ENCODE measurements at regions not wholly inside any gene's neighbourhood (a gene's known extent, or its start where the extent isn't known, plus 50 kb on each side); places are given as distances from the start of the nearest gene placed in this dataset.

DNA sequence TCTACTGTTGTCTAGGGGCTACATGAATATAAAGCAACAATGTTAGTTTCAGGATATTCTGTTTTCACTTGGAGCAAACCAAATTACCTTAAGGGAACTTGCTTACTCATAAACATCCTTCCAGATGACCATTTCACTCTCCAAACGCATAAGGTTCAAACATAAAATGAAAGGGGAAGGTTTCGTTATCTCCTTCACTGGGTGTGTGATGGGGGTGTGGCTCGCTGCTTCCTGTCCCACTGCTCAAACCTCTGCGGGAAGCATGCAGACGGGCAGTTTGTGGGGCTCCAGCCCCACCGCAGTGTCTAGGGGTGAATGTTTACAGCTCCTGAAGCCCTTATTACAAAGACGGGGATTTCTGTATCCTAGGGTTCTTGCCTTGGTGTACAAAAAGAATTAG is 1310.9 kb upstream of the TMEFF2 start:
- H3K27ac ChIP-seq: no peak overlapping the region
- intact Hi-C loops (cut with DNase I; ENCODE audit: low total_unique reads) (no loop called here), in situ Hi-C loops (cut with MboI; ENCODE audit: low sequenced_read_pairs in 4 of 4) (no loop called here)
- no peaks in the 10 kb centered on the region for H3K27me3 ChIP-seq
- TF ChIP-seq POLR2A (IDR thresholded peaks at IDR 0.05): no peak
- TF ChIP-seq, protein P1, sequence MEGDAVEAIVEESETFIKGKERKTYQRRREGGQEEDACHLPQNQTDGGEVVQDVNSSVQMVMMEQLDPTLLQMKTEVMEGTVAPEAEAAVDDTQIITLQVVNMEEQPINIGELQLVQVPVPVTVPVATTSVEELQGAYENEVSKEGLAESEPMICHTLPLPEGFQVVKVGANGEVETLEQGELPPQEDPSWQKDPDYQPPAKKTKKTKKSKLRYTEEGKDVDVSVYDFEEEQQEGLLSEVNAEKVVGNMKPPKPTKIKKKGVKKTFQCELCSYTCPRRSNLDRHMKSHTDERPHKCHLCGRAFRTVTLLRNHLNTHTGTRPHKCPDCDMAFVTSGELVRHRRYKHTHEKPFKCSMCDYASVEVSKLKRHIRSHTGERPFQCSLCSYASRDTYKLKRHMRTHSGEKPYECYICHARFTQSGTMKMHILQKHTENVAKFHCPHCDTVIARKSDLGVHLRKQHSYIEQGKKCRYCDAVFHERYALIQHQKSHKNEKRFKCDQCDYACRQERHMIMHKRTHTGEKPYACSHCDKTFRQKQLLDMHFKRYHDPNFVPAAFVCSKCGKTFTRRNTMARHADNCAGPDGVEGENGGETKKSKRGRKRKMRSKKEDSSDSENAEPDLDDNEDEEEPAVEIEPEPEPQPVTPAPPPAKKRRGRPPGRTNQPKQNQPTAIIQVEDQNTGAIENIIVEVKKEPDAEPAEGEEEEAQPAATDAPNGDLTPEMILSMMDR (IDR thresholded peaks at IDR 0.05 in 4 of 5, conservative IDR thresholded peaks at IDR 0.05 in 1 of 5): no peak
- no peaks in the 10 kb centered on the region for H3K4me1 ChIP-seq
- H3K9me3 ChIP-seq: no peaks in the 10 kb centered on the region
- H3K36me3 ChIP-seq: no peaks in the 10 kb centered on the region
- H3K4me3 ChIP-seq: no peak overlapping the region
- no peak for DNase-seq
- no peak for ATAC-seq

DNA sequence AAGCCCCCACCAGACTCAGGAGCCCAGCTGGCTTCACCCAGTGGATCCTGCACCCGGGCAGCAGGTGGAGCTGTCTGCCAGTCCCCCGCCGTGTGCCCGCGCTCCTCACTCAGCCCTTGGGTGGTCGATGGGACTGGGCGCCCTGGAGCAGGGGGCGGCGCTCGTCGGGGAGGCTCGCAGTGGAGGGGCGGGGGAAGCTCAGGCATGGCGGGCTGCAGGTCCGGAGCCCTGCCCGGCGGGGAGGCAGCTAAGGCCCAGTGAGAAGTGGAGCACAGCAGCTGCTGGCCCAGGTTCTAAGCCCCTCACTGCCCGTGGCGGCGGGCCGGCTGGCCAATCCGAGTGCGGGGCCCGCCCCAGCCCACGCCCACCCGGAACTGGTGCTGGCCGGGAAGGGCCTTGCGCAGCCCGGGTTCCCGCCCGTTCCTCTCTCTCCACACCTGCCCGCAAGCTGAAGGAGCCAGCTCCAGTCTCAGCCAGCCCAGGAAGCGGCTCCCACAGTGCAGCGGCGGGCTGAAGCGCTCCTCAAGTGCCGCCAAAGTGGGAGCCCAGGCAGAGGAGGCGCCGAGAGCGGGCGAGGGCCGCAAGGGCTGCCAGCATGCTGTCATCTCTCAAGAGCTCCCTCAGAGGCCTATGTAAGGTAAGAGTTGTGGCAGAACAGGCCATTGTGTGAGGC is 1307.8 kb upstream of the TMEFF2 start:
- no peak overlapping the region for H3K4me3 ChIP-seq
- no peaks in the 10 kb centered on the region for H3K4me1 ChIP-seq
- no peak for ATAC-seq
- H3K36me3 ChIP-seq: no peaks in the 10 kb centered on the region
- no peak overlapping the region for H3K27ac ChIP-seq
- no peaks in the 10 kb centered on the region for H3K9me3 ChIP-seq
- in situ Hi-C loops (cut with MboI; ENCODE audit: low sequenced_read_pairs in 4 of 4) (no loop called here), intact Hi-C loops (cut with DNase I; ENCODE audit: low total_unique reads) (no loop called here)
- no peak for DNase-seq
- no peak for TF ChIP-seq POLR2A (IDR thresholded peaks at IDR 0.05)
- TF ChIP-seq, protein P1 (IDR thresholded peaks at IDR 0.05 in 4 of 5, conservative IDR thresholded peaks at IDR 0.05 in 1 of 5): no peak
- no peaks in the 10 kb centered on the region for H3K27me3 ChIP-seq

DNA sequence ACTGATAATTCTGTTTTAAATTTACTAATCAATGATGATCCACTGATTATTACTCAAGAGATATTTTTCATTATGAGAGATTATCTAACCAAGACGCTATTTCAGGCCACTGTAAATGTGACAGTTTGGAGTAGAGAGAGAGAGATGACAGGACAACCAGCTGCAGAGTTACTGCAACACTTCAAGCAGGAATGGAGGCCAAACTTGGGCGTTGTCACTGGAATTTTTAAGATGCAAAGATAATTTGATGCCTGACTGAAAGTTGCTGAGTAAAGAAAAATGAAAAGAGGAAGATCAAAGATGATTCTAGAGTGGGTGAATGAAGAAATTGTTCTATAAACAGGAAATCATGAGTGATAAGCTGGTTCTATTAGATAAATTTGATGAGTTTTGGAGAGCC is 1302.1 kb upstream of the TMEFF2 start:
- Histone ChIP-seq H3K4me3 (no peak overlapping the region), H3K27ac (no peak overlapping the region), H3K27me3 (no peaks in the 10 kb centered on the region), H3K4me1 (no peaks in the 10 kb centered on the region), H3K36me3 (no peaks in the 10 kb centered on the region), H3K9me3 (no peaks in the 10 kb centered on the region)
- TF ChIP-seq, protein P1 (IDR thresholded peaks at IDR 0.05 in 4 of 5, conservative IDR thresholded peaks at IDR 0.05 in 1 of 5): no peak
- no peak for TF ChIP-seq POLR2A (IDR thresholded peaks at IDR 0.05)
- in situ Hi-C loops (cut with MboI; ENCODE audit: low sequenced_read_pairs in 4 of 4) (no loop called here), intact Hi-C loops (cut with DNase I; ENCODE audit: low total_unique reads) (no loop called here)
- ATAC-seq: no peak
- DNase-seq: no peak

DNA sequence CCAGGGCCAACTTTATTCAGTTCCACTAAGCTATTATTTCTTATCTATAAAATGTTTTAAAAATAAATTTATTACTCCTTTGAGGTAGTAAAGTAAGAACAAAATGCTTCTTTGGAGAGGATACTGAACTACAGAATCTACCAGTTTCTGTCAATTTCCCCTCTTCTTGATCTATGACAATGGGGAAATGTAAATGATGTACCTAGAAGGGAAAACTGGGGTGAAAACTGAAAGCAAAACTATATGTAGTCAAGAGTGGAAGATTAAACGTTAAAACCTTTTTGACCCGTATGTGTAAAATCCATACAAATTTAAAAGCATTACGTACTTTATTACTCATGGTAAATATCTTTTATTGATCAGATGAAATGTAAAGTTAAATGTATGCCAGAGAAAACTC is 1287.8 kb upstream of the TMEFF2 start:
- ATAC-seq (no peak), DNase-seq (no peak)
- intact Hi-C loops (cut with DNase I; ENCODE audit: low total_unique reads) (no loop called here), in situ Hi-C loops (cut with MboI; ENCODE audit: low sequenced_read_pairs in 4 of 4) (no loop called here)
- Histone ChIP-seq H3K27me3 (no peaks in the 10 kb centered on the region), H3K27ac (no peak overlapping the region), H3K4me3 (no peak overlapping the region), H3K9me3 (no peaks in the 10 kb centered on the region), H3K36me3 (no peaks in the 10 kb centered on the region), H3K4me1 (no peaks in the 10 kb centered on the region)
- TF ChIP-seq, protein P1 (IDR thresholded peaks at IDR 0.05 in 4 of 5, conservative IDR thresholded peaks at IDR 0.05 in 1 of 5): no peak
- TF ChIP-seq POLR2A (IDR thresholded peaks at IDR 0.05): no peak

DNA sequence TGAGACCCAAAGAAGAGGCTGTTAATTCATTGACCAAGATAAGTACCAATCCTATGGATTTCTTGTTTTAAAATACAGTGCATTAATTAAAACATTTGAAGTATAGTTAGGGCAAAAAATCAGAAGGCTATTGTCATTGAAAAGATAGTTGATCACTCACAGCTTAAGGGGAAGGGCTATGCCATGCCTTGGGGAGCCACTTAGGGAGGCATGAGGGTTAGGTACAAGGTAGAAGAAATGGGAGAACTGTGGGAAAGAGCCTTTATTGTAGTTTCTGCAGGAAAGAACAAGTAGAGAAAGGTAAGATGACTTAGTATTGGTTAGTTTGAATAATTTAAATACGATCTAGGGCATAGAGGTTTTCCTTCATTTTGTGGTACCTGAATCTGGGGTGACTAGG is 1285.5 kb upstream of the TMEFF2 start:
- no peak for TF ChIP-seq POLR2A (IDR thresholded peaks at IDR 0.05)
- TF ChIP-seq, protein P1 (IDR thresholded peaks at IDR 0.05 in 4 of 5, conservative IDR thresholded peaks at IDR 0.05 in 1 of 5): no peak
- Histone ChIP-seq H3K36me3 (no peaks in the 10 kb centered on the region), H3K27me3 (no peaks in the 10 kb centered on the region), H3K27ac (no peak overlapping the region), H3K4me1 (no peaks in the 10 kb centered on the region), H3K4me3 (no peak overlapping the region), H3K9me3 (no peaks in the 10 kb centered on the region)
- DNase-seq (no peak), ATAC-seq (no peak)
- intact Hi-C loops (cut with DNase I; ENCODE audit: low total_unique reads) (no loop called here), in situ Hi-C loops (cut with MboI; ENCODE audit: low sequenced_read_pairs in 4 of 4) (no loop called here)
